PC-3 (cell line): ENCODE measurements at regions not wholly inside any gene's neighbourhood (a gene's known extent, or its start where the extent isn't known, plus 50 kb on each side); places are given as distances from the start of the nearest gene placed in this dataset.

Experiments used
- EZH2 ChIP-seq: fragments of 300-600 bp; sonication (generic); IDR thresholded peaks from one replicate; pipeline ENCODE4 v1.6.1; 2017; ENCODE audit warnings: antibody characterized with exemption, mild to moderate bottlenecking, low read length; ENCODE audit not compliant: unreplicated experiment
- EZH2phosphoT487 ChIP-seq: fragments of 300-600 bp; sonication (generic); IDR thresholded peaks from 2 replicates; pipeline ENCODE4 v1.6.1; 2018; ENCODE audit warnings: mild to moderate bottlenecking, antibody characterized with exemption, low read length, borderline replicate concordance
- TF ChIP-seq, protein P1 (sequence below): fragments of 300-600 bp; sonication (generic); conservative IDR thresholded peaks from 2 replicates; pipeline ENCODE4 v1.5.1; 2017; ENCODE audit warnings: antibody characterized with exemption, low read depth, mild to moderate bottlenecking, low read length

DNA sequence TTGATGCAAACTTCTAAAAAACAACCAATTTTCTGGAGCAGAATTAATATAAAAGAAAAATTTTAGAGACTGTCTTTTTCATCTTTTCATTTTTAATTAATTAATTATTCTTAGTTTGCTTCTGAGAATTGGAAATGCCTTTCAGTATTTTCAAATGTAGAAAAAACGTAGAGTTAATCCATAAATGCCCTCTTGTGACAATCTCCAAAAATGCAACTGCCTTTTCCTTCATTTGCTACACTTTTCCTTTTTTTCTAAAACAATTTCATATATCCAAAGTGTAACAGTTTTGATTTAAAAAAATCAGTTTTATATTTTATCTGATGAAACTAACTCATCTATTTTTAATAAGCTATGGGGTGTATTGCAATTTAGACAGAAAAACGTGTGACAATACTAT is 409.3 kb downstream of the PRKD1 start:
- TF ChIP-seq, protein P1, sequence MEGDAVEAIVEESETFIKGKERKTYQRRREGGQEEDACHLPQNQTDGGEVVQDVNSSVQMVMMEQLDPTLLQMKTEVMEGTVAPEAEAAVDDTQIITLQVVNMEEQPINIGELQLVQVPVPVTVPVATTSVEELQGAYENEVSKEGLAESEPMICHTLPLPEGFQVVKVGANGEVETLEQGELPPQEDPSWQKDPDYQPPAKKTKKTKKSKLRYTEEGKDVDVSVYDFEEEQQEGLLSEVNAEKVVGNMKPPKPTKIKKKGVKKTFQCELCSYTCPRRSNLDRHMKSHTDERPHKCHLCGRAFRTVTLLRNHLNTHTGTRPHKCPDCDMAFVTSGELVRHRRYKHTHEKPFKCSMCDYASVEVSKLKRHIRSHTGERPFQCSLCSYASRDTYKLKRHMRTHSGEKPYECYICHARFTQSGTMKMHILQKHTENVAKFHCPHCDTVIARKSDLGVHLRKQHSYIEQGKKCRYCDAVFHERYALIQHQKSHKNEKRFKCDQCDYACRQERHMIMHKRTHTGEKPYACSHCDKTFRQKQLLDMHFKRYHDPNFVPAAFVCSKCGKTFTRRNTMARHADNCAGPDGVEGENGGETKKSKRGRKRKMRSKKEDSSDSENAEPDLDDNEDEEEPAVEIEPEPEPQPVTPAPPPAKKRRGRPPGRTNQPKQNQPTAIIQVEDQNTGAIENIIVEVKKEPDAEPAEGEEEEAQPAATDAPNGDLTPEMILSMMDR, result peak; percentile 53
- no peak for TF ChIP-seq EZH2
- no peak for TF ChIP-seq EZH2phosphoT487
